WTC11 (cell line): ENCODE measurements at regions not wholly inside any gene's neighbourhood (a gene's known extent, or its start where the extent isn't known, plus 50 kb on each side); places are given as distances from the start of the nearest gene placed in this dataset.

Experiments used
- ATAC-seq: fragments of 200-7000 bp; cut with Tn5 transposase; 2 replicates; pipeline ENCODE4 v1.10.0; 2021; ENCODE audit warnings: mild to moderate bottlenecking, moderate library complexity
- CTCF ChIA-PET: fragments of 300-600 bp; sonication (Branson Sonifier 250); formaldehyde crosslinking; loops from one replicate; lab custom pipeline; 2021; ENCODE audit warnings: antibody characterized with exemption; lab: Charles Lee
- POLR2A ChIA-PET: fragments of 350-600 bp; sonication (Branson Sonifier 250); formaldehyde crosslinking; loops from one replicate; lab custom pipeline; 2021; ENCODE audit warnings: antibody characterized with exemption; lab: Charles Lee
- DNase-seq: peaks from one replicate; pipeline ENCODE4 v3.0.0; 2021; ENCODE audit warnings: low spot score
- H3K27ac Mint-ChIP-seq: 2 replicates; pipeline ENCODE4 v1.8.0; 2021; ENCODE audit warnings: mixed read lengths
- H3K27me3 Mint-ChIP-seq: 2 replicates; pipeline ENCODE4 v1.8.0; 2021; ENCODE audit warnings: low read depth, mild to moderate bottlenecking, moderate library complexity, mixed read lengths
- H3K36me3 Mint-ChIP-seq: 2 replicates; pipeline ENCODE4 v1.8.0; 2021; ENCODE audit warnings: mixed read lengths
- H3K4me1 Mint-ChIP-seq: 2 replicates; pipeline ENCODE4 v1.8.0; 2022; ENCODE audit warnings: mixed read lengths
- H3K4me3 Mint-ChIP-seq: 2 replicates; pipeline ENCODE4 v1.8.0; 2021; ENCODE audit warnings: mild to moderate bottlenecking, moderate library complexity, mixed read lengths
- H3K9me3 Mint-ChIP-seq: 2 replicates; pipeline ENCODE4 v1.8.0; 2021; ENCODE audit warnings: mixed read lengths
- CBFB ChIP-seq: sonication (generic); formaldehyde crosslinking; IDR thresholded peaks from 2 replicates; pipeline ENCODE4 v1.8.1; 2022; ENCODE audit warnings: mild to moderate bottlenecking, low read depth, missing genetic modification reagents
- ESRRA ChIP-seq: sonication (generic); formaldehyde crosslinking; IDR thresholded peaks from 2 replicates; pipeline ENCODE4 v1.8.1; 2022; ENCODE audit warnings: mild to moderate bottlenecking, missing genetic modification reagents, borderline replicate concordance
- GABPB1 ChIP-seq: sonication (generic); formaldehyde crosslinking; IDR thresholded peaks from 2 replicates; pipeline ENCODE4 v1.8.1; 2023; ENCODE audit warnings: mild to moderate bottlenecking, missing genetic modification reagents
- HMGA2 ChIP-seq: fragments of 250-450 bp; sonication (Bioruptor Pico); IDR thresholded peaks from 2 replicates; pipeline ENCODE4 v1.4.0; 2021; ENCODE audit warnings: mild to moderate bottlenecking, moderate library complexity
- IRF2 ChIP-seq: sonication (generic); formaldehyde crosslinking; IDR thresholded peaks from 2 replicates; pipeline ENCODE4 v1.8.0; 2022; ENCODE audit warnings: low read depth, missing genetic modification reagents, borderline replicate concordance
- MXD4 ChIP-seq: fragments of 250-450 bp; sonication (Bioruptor Pico); IDR thresholded peaks from 2 replicates; pipeline ENCODE4 v1.8.0; 2021; ENCODE audit warnings: mild to moderate bottlenecking, moderate library complexity, borderline replicate concordance
- OVOL2 ChIP-seq: fragments of 250-450 bp; sonication (Bioruptor Pico); IDR thresholded peaks from 2 replicates; pipeline ENCODE4 v1.9.0; 2021; ENCODE audit warnings: mild to moderate bottlenecking, borderline replicate concordance
- RORB ChIP-seq: fragments of 250-450 bp; sonication (Bioruptor Pico); IDR thresholded peaks from 2 replicates; pipeline ENCODE4 v1.9.0; 2021; ENCODE audit warnings: mild to moderate bottlenecking
- SMAD3 ChIP-seq: sonication (generic); formaldehyde crosslinking; IDR thresholded peaks from 2 replicates; pipeline ENCODE4 v1.8.0; 2022; ENCODE audit warnings: missing genetic modification reagents, mild to moderate bottlenecking, borderline replicate concordance
- STAT6 ChIP-seq: sonication (generic); formaldehyde crosslinking; conservative IDR thresholded peaks from 2 replicates; pipeline ENCODE4 v1.8.1; 2023; ENCODE audit warnings: mild to moderate bottlenecking, low read depth, missing genetic modification reagents, moderate library complexity
- TCF7 ChIP-seq: sonication (generic); formaldehyde crosslinking; IDR thresholded peaks from 2 replicates; pipeline ENCODE4 v1.8.0; 2022; ENCODE audit warnings: mild to moderate bottlenecking, low read depth, missing genetic modification reagents, moderate library complexity
- TEAD1 ChIP-seq: sonication (generic); formaldehyde crosslinking; IDR thresholded peaks from 2 replicates; pipeline ENCODE4 v1.8.0; 2022; ENCODE audit warnings: mild to moderate bottlenecking, missing genetic modification reagents
- TEAD4 ChIP-seq: sonication (generic); formaldehyde crosslinking; IDR thresholded peaks from 2 replicates; pipeline ENCODE4 v1.8.0; 2022; ENCODE audit warnings: mild to moderate bottlenecking, missing genetic modification reagents
- ZNF219 ChIP-seq: sonication (generic); formaldehyde crosslinking; IDR thresholded peaks from 2 replicates; pipeline ENCODE4 v1.8.0; 2023; ENCODE audit warnings: missing genetic modification reagents, mild to moderate bottlenecking, borderline replicate concordance
- TF ChIP-seq, protein P1 (sequence below): fragments of 200-600 bp; IDR thresholded peaks from 2 replicates; pipeline ENCODE4 v1.8.0; 2022; ENCODE audit warnings: antibody characterized with exemption
- TF ChIP-seq, protein P2 (sequence below): fragments of 250-450 bp; sonication (Bioruptor Pico); IDR thresholded peaks from 2 replicates; pipeline ENCODE4 v1.9.0; 2021; ENCODE audit warnings: mild to moderate bottlenecking

DNA sequence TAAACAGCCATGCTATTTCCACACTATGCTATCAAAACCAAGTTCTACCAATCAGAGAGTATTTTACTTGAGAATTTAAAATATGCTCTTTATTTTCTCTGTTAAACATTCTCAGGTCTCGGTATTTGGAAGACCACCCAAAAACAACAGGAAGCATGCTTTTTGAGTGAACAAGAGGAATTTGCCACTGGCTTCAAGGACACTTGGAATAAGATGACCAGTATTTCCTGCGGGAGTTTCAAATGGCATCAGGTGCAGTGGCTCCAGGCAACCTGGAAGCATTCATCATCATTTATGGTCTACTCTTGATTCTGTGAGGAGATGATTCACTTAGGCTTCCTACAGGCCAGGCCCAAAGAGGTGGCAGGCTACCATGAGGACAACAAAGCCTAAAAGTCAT is 305.7 kb upstream of the ATP11B start:
- POLR2A ChIA-PET = no interaction called here

GRCh38 chr3:182490596-182491491 is 302.5 kb upstream of the ATP11B start:
- TF ChIP-seq STAT6 (CRISPR knock-in tag) = no peak
- TF ChIP-seq, protein P1, sequence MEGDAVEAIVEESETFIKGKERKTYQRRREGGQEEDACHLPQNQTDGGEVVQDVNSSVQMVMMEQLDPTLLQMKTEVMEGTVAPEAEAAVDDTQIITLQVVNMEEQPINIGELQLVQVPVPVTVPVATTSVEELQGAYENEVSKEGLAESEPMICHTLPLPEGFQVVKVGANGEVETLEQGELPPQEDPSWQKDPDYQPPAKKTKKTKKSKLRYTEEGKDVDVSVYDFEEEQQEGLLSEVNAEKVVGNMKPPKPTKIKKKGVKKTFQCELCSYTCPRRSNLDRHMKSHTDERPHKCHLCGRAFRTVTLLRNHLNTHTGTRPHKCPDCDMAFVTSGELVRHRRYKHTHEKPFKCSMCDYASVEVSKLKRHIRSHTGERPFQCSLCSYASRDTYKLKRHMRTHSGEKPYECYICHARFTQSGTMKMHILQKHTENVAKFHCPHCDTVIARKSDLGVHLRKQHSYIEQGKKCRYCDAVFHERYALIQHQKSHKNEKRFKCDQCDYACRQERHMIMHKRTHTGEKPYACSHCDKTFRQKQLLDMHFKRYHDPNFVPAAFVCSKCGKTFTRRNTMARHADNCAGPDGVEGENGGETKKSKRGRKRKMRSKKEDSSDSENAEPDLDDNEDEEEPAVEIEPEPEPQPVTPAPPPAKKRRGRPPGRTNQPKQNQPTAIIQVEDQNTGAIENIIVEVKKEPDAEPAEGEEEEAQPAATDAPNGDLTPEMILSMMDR = peak; percentile 16; the same call in 1 of the 2 replicates
- TF ChIP-seq GABPB1 (CRISPR knock-in tag) = no peak
- no peak overlapping the region for H3K27ac Mint-ChIP-seq
- H3K36me3 Mint-ChIP-seq = no peaks in the 10 kb centered on the region
- ATAC-seq (peak; percentile 75), DNase-seq (no peak)
- H3K9me3 Mint-ChIP-seq = no peaks in the 10 kb centered on the region
- peaks cover 22% of the 10 kb centered on the region for H3K4me1 Mint-ChIP-seq
- ChIA-PET POLR2A (no interaction called here), CTCF (interaction anchor here (1.0 to 1.6 kb wide), 6 partner anchors 8 to 1281 kb away, joined by 3 to 10 read pairs (median 4); no protein-coding TSS in a partner anchor)
- no peaks in the 10 kb centered on the region for H3K27me3 Mint-ChIP-seq
- H3K4me3 Mint-ChIP-seq = no peak overlapping the region

More for the DNA sequence above, 305.7 kb upstream of the ATP11B start:
- Mint-ChIP-seq H3K27me3 (no peaks in the 10 kb centered on the region), H3K4me1 (peaks cover 43% of the 10 kb centered on the region), H3K9me3 (no peaks in the 10 kb centered on the region), H3K4me3 (no peak overlapping the region), H3K36me3 (no peaks in the 10 kb centered on the region), H3K27ac (no peak overlapping the region)
- no peak for ATAC-seq
- no peak for DNase-seq
- CTCF ChIA-PET = no interaction called here
- TF ChIP-seq CBFB (no peak), GABPB1 (CRISPR knock-in tag) (no peak), HMGA2 (CRISPR knock-in tag) (no peak), IRF2 (CRISPR knock-in tag) (no peak)
- TF ChIP-seq, protein P1 = no peak

DNA sequence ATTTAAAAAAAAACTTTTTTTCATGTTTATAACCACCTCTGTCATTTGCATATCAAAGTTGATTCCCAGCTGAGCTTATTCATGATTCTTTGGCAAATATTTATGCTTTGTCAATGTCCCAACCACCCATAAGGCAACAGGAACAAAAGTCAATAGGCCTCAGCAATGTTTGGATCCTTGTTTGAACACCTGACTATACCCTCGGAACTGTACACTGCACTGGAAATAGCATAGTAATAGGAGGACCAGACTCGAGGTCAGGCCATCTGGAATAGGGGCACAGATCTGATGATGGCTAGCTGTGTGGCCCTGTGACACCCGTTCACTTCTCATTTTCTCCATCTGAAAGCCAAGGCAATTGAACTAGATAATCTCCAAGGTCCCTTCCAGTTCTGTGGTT is 301.7 kb upstream of the ATP11B start:
- ChIA-PET POLR2A (no interaction called here), CTCF (interaction anchor here (1.0 to 1.6 kb wide), 7 partner anchors 8 to 1282 kb away, joined by 3 to 10 read pairs (median 3); no protein-coding TSS in a partner anchor)
- ATAC-seq = no peak
- H3K9me3 Mint-ChIP-seq = no peaks in the 10 kb centered on the region
- peaks cover 15% of the 10 kb centered on the region for H3K4me1 Mint-ChIP-seq
- TF ChIP-seq OVOL2 (CRISPR knock-in tag) = no peak
- TF ChIP-seq, protein P2, sequence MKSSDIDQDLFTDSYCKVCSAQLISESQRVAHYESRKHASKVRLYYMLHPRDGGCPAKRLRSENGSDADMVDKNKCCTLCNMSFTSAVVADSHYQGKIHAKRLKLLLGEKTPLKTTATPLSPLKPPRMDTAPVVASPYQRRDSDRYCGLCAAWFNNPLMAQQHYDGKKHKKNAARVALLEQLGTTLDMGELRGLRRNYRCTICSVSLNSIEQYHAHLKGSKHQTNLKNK (CRISPR knock-in tag) = no peak
- TF ChIP-seq MXD4 (CRISPR knock-in tag) = no peak
- no peak for TF ChIP-seq TEAD4
- no peak for TF ChIP-seq TEAD1 (CRISPR knock-in tag)
- no peak for TF ChIP-seq TCF7 (CRISPR knock-in tag)
- TF ChIP-seq ESRRA = no peak
- no peak for TF ChIP-seq SMAD3 (CRISPR knock-in tag)
- no peak for TF ChIP-seq ZNF219 (CRISPR knock-in tag)
- no peak for TF ChIP-seq RORB (CRISPR knock-in tag)
- H3K27ac Mint-ChIP-seq = no peak overlapping the region
- no peaks in the 10 kb centered on the region for H3K36me3 Mint-ChIP-seq
- H3K4me3 Mint-ChIP-seq = no peak overlapping the region
- no peaks in the 10 kb centered on the region for H3K27me3 Mint-ChIP-seq
- no peak for DNase-seq
